HUDEP-2 (cell line): ENCODE measurements at regions not wholly inside any gene's neighbourhood (a gene's known extent, or its start where the extent isn't known, plus 50 kb on each side); places are given as distances from the start of the nearest gene placed in this dataset.
A peak's percentile ranks its signal among the peaks of the same experiment; 100 is the strongest.

Source experiments
- DNase-seq, 76 experiments: peaks; one replicate each; lab custom pipeline; 2025; ENCODE audit not compliant: unreplicated experiment in 76 of 76; lab: John Stamatoyannopoulos, UW

- DNase-seq = no peak
Observed at GRCh38 chr7:96415293-96415940, 93.5 kb upstream of the SLC25A13 start.

- peak in 25 of 76 experiments; percentile 1 to 37 (median 14) for DNase-seq
Observed at GRCh38 chr7:96414931-96415292, 93.0 kb upstream of the SLC25A13 start.

- no peak for DNase-seq
Observed at GRCh38 chr7:96410126-96410839, 88.4 kb upstream of the SLC25A13 start.

DNA sequence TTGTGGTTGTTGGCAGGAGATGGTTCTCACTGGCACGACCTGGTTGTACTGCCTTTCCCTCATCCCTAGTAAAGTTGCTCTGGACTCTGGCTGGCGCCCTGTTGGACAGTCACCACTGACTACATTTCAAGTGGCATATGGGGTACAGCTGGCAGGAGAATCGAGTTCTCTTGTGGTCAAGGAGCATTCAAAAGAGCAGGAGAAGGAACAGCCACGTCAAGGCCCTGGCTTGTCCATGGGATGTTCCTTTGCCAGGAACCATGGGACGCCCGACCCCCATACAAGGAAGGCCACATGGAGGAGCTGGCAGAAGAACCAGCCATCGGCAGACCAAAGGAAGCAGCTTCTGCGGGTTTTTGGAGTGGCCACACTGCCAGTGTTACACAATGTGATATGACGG is 87.0 kb upstream of the SLC25A13 start:
- DNase-seq = no peak

GRCh38 chr7:96407427-96407826 is 85.5 kb upstream of the SLC25A13 start:
- DNase-seq = no peak

- DNase-seq = no peak
Observed at GRCh38 chr7:96402913-96403312, 81.0 kb upstream of the SLC25A13 start.

DNA sequence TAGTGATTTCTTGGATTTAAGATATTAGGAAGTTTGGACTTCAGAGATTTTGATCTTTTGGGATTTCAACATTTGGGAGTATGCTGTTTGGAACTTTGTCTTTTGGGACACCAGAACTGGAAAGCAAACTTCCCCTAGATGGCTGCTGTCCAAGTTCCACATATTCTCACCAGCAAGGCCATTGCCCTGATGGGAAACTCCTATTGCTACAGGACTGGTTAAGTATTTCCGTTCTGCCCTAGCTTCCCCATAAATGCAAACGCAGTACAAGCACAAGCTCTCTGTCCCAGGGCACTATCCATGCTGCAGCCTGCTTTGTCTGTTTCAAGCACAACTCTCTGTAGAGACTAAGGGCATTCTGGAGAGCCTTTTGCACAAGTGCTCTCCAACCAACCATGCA is 79.3 kb upstream of the SLC25A13 start:
- DNase-seq = no peak

GRCh38 chr7:96400518-96400917 is 78.6 kb upstream of the SLC25A13 start:
- DNase-seq = no peak

GRCh38 chr7:96400001-96400400 is 78.1 kb upstream of the SLC25A13 start:
- DNase-seq = no peak

- no peak for DNase-seq
Observed at GRCh38 chr7:96397936-96398598, 76.2 kb upstream of the SLC25A13 start.

DNA sequence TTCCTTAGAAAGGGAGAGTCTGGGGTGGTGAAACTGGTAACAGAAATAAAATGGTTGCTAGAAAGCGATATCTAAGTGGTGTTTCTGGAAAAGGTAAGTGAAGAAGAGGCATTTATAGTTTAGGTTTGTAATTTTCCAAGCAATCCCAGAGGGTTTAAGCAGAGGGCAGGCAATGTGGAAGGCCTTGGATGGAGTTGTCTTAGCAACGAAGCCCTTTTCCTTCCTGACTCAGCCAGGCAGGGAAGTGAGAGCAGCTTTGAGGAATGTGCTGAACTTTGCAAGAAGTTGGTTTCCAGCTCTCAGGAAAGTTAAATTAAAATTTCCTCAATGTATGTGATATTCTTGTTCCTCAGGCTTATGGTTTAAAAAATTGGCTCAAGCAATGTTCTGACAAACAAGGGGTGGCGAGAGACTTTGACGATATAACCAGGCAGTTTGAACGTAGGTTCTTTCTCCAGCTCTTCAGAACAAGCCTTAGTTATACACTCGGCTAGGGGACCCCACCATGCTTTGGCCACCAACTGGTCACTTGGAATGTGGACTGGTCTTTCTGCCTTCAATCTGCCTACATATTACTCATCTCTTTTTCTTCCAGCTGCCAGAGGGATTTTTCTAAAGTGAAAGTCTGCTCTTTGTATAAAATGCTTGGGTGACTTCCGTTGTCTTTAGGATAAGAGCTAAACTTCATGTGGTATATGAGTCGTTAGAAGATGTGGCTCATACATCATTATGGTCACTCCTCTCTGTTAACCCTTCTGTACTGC is 66.9 kb upstream of the SLC25A13 start:
- DNase-seq = no peak

DNA sequence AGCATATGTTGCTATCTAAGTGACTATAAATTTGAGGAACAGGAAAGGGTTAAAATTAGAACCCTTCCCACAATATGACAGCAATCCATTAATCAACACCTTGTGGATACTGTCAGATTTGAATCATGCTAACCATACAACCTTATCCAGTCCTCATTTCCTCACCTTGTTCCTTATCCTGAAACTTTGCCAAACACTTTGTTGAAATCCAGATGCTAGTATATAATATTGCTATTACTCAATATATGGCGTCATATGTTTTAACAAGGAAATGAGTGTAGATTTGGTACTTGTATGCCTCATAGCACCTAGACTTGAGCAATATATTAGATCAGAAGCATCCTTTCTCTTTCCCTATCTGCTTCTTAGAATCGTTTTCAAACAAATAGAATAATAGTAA is 66.3 kb upstream of the SLC25A13 start:
- DNase-seq = no peak

DNA sequence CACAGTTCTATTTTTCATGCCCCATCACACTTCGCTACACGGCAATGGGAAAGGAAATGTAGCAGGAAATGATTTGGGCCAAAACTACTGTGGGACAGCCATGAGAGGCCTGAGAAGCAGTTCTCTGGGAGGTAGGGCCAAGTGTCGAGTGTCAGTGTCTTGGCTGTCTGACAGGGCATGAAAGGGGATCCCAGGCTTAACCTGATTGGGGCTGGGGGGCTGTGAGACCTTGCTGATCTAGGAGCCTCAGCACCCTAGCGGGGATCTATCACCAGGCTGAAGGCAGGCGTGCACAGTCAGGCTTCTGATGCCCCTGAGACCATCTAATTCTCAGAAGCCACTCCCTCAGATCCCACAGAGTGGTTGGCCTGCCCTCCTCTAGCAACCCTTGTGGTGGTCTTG is 58.2 kb upstream of the SLC25A13 start:
- no peak for DNase-seq

GRCh38 chr7:96377399-96377798 is 55.5 kb upstream of the SLC25A13 start:
- DNase-seq = no peak
